HEK293T (cell line): ENCODE measurements at regions not wholly inside any gene's neighbourhood (a gene's known extent, or its start where the extent isn't known, plus 50 kb on each side); places are given as distances from the start of the nearest gene placed in this dataset.

ENCODE experiments used
- BHLHE40 ChIP-seq: fragments of 450-650 bp; IDR thresholded peaks from 2 replicates; pipeline ENCODE4 v1.6.1; 2016; ENCODE audit warnings: mild to moderate bottlenecking, moderate library complexity, borderline replicate concordance
- CTBP1 ChIP-seq: fragments of 450-650 bp; IDR thresholded peaks from 2 replicates; pipeline ENCODE4 v1.6.1; 2016; ENCODE audit warnings: borderline replicate concordance
- ELF4 ChIP-seq: fragments of 450-650 bp; IDR thresholded peaks from 2 replicates; pipeline ENCODE4 v1.6.1; 2017; ENCODE audit warnings: antibody characterized with exemption
- FOXA1 ChIP-seq: fragments of 450-650 bp; IDR thresholded peaks from 2 replicates; pipeline ENCODE4 v1.6.1; 2016; ENCODE audit warnings: mild to moderate bottlenecking
- FOXK2 ChIP-seq: fragments of 450-650 bp; IDR thresholded peaks from 2 replicates; pipeline ENCODE4 v1.6.1; 2016; ENCODE audit warnings: mild to moderate bottlenecking
- FOXM1 ChIP-seq: fragments of 450-650 bp; IDR thresholded peaks from 2 replicates; pipeline ENCODE4 v1.6.1; 2017; ENCODE audit warnings: mild to moderate bottlenecking, borderline replicate concordance
- HDGF ChIP-seq: fragments of 450-650 bp; IDR thresholded peaks from 2 replicates; pipeline ENCODE4 v1.6.1; 2017; ENCODE audit warnings: antibody characterized with exemption, borderline replicate concordance
- LEF1 ChIP-seq: fragments of 450-650 bp; IDR thresholded peaks from 2 replicates; pipeline ENCODE4 v1.6.1; 2017; ENCODE audit warnings: mild to moderate bottlenecking, borderline replicate concordance
- NFRKB ChIP-seq: fragments of 450-650 bp; IDR thresholded peaks from 2 replicates; pipeline ENCODE4 v1.6.1; 2016; ENCODE audit warnings: mild to moderate bottlenecking, moderate library complexity
- SP1 ChIP-seq: fragments of 450-650 bp; IDR thresholded peaks from 2 replicates; pipeline ENCODE4 v1.6.1; 2017
- TARDBP ChIP-seq: fragments of 450-650 bp; IDR thresholded peaks from 2 replicates; pipeline ENCODE4 v1.6.1; 2016
- ZNF384 ChIP-seq: fragments of 450-650 bp; IDR thresholded peaks from 2 replicates; pipeline ENCODE4 v1.6.1; 2016
- TF ChIP-seq, protein P1 (sequence below): fragments of 450-650 bp; IDR thresholded peaks from 2 replicates; pipeline ENCODE4 v1.6.1; 2016

DNA sequence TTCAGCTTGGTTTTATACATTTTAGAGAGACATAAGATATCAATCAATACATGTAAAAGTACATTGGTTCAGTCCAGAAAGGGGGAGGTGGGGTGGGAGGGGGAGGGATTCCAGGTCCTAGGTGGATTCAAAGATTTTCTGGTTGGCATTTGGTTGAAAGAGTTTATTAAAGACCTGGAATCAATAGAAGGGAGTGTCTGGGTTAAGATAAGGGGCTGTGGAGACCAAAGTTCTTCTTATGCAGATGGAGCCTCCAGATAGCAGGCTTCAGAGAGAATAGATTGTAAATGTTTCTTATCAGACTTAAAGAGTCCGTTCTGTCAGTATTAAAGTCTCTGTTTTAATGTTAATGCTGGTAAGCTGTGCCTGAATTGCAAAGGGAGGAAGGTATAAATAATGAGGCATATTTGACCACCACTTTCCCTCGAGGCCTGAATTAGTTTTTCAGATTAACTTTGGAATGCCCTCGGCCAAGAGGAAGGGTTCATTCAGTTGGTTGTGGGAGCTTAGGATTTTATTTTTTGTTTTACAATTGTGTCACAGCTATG, 169.9 kb downstream of the AASDH start:
- TF ChIP-seq FOXK2 = no peak
- TF ChIP-seq NFRKB = no peak
- TF ChIP-seq BHLHE40 = no peak
- no peak for TF ChIP-seq CTBP1
- TF ChIP-seq FOXM1 = no peak
- TF ChIP-seq FOXA1 = no peak
- TF ChIP-seq, protein P1, sequence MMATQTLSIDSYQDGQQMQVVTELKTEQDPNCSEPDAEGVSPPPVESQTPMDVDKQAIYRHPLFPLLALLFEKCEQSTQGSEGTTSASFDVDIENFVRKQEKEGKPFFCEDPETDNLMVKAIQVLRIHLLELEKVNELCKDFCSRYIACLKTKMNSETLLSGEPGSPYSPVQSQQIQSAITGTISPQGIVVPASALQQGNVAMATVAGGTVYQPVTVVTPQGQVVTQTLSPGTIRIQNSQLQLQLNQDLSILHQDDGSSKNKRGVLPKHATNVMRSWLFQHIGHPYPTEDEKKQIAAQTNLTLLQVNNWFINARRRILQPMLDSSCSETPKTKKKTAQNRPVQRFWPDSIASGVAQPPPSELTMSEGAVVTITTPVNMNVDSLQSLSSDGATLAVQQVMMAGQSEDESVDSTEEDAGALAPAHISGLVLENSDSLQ = no peak
- no peak for TF ChIP-seq ELF4
- no peak for TF ChIP-seq TARDBP
- no peak for TF ChIP-seq SP1
- TF ChIP-seq HDGF = no peak
- no peak for TF ChIP-seq LEF1
- TF ChIP-seq ZNF384 = no peak
